ENCODE measurements at regions not wholly inside any gene's neighbourhood (a gene's known extent, or its start where the extent isn't known, plus 50 kb on each side); places are given as distances from the start of the nearest gene placed in this dataset.

DNA sequence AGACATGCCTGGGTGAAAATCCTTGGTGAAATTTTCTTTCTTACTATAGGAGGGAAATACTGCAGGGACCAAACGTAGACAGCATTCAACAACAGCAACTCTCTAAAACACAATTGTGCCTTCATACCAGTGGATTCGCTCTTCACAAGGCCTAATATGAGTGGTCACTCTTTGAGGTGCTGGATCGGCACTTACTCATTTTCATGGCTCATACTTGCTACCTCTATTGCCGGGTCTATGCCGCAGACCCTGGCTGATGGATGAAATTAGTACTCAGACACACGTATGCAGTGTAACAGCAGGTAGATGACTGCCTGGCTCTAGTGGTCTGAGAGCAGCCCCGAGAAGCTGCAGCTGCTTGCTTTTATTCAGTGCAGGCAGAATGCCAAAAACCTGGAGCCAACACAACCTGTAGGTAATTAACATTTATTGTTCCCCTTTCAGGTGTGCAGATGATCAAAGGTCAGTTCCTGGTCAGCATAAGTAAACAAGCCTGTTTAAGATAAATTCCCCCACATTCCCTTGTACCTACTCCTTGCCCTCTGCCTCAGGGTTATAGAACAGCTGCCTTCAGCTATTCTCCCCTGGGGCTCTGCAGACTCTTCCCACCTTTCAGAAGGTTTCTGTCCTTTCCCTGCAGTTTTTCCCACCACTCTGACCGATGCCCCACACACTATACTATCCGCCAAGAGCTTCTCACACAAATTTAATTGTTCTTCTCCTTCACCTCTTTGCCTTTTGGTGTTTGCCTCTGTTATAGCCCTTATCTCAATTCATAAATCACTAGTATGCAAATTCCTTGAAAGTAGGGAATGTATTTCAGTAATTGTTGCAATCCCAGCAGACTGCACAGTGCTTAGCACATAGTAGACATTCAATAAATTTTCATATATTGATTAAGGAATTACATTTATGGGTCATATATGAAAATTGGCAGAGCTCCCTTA lies 210.0 kb downstream of the SPANXN3 start:
- no peak for TF ChIP-seq CBX5 (IDR thresholded peaks at IDR 0.05; ENCODE audit: low read depth, low read length)
- TF ChIP-seq POLR2A (IDR thresholded peaks at IDR 0.05; ENCODE audit: control extremely low read depth in 1 of 2, low read depth in 2 of 2, low read length in 2 of 2), result no peak
- TF ChIP-seq EGR1 (IDR thresholded peaks at IDR 0.05; ENCODE audit: borderline replicate concordance, low read depth, low read length), result no peak
- no peak for TF ChIP-seq RAD21 (IDR thresholded peaks at IDR 0.05 in 1 of 2, conservative IDR thresholded peaks at IDR 0.05 in 1 of 2; ENCODE audit: low read depth in 2 of 2, low read length in 2 of 2)
- TF ChIP-seq CTCF (IDR thresholded peaks at IDR 0.05; ENCODE audit: control extremely low read depth in 1 of 3, insufficient read depth in 1 of 3, low read depth in 1 of 3, low read length in 3 of 3), result no peak
- TF ChIP-seq BRCA1 (IDR thresholded peaks at IDR 0.05; ENCODE audit: low read depth, low read length), result no peak
- TF ChIP-seq POLR2AphosphoS5 (IDR thresholded peaks at IDR 0.05; ENCODE audit: low read depth, low read length), result no peak
- TF ChIP-seq TCF12 (IDR thresholded peaks at IDR 0.05; ENCODE audit: low read depth, low read length), result no peak
- TF ChIP-seq BACH1 (IDR thresholded peaks at IDR 0.05; ENCODE audit: low read length), result no peak

Measured in H1 (cell line).